IPS-18a (cell line): ENCODE measurements at regions not wholly inside any gene's neighbourhood (a gene's known extent, or its start where the extent isn't known, plus 50 kb on each side); places are given as distances from the start of the nearest gene placed in this dataset.

Source experiments
- H3K27ac ChIP-seq: one replicate; pipeline ENCODE4 v1.5.1; 2013; ENCODE audit warnings: low read length
- H3K27me3 ChIP-seq: one replicate; pipeline ENCODE4 v1.6.1; 2013; ENCODE audit warnings: mild to moderate bottlenecking, low read length; ENCODE audit not compliant: control insufficient read depth, insufficient read depth
- H3K36me3 ChIP-seq: one replicate; pipeline ENCODE4 v1.6.1; 2013; ENCODE audit warnings: low read depth, low read length; ENCODE audit not compliant: control insufficient read depth
- H3K4me1 ChIP-seq: one replicate; pipeline ENCODE4 v1.6.1; 2013; ENCODE audit warnings: low read depth, low read length; ENCODE audit not compliant: control insufficient read depth
- H3K4me3 ChIP-seq: one replicate; pipeline ENCODE4 v1.5.1; 2013; ENCODE audit warnings: low read length
- H3K9ac ChIP-seq: one replicate; pipeline ENCODE4 v1.6.1; 2013; ENCODE audit warnings: mild to moderate bottlenecking, low read length, moderate library complexity
- H3K9me3 ChIP-seq: one replicate; pipeline ENCODE4 v1.6.1; 2013; ENCODE audit warnings: low read depth, low read length; ENCODE audit not compliant: control insufficient read depth

DNA sequence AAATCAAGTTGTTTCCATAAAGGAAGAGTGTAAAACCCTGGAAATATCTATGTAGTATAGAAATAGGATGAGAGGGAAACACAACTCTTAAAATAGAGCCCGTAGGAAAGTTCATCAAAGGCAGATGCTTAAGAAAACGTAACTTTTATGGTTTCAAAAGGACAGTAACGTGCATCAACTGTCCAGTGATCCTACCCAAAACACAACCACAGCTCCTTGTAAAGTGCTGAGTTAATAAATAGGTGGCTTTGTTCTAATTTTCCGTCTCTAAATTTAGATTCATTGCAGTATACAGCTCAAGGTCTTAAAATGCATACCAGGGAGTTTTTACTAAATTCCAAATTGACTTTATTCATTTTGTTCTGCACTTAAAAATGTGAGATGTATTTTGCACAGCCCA is 282.1 kb upstream of the ID2 start:
- H3K27me3 ChIP-seq: no peaks in the 10 kb centered on the region
- no peaks in the 10 kb centered on the region for H3K36me3 ChIP-seq

DNA sequence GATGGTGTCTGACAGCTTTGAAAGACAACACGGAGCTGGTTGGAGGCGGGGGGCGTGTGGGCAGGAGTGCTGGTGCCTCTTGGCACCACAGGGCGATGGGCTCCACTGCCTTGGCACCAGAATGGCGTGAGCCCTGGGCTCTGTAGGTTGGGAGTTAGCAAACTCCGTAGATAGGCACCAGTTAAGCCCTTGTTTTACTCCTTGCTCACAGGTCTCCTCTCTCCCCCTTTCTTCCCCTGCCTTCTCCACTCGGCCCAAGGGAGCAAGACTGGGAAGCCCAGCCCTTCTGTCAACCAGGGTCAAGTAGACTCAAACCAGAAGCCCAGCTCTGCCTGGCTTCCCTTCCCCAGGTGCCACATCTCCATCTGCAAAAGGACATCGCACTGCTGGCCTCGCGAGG is 281.7 kb upstream of the ID2 start:
- H3K36me3 ChIP-seq: no peaks in the 10 kb centered on the region
- no peaks in the 10 kb centered on the region for H3K4me1 ChIP-seq
- H3K9me3 ChIP-seq: no peaks in the 10 kb centered on the region
- H3K27me3 ChIP-seq: no peaks in the 10 kb centered on the region
- no peak overlapping the region for H3K4me3 ChIP-seq
- no peak overlapping the region for H3K9ac ChIP-seq
- no peak overlapping the region for H3K27ac ChIP-seq

More for the DNA sequence above, 282.1 kb upstream of the ID2 start:
- Histone ChIP-seq H3K4me3 (no peak overlapping the region), H3K4me1 (no peaks in the 10 kb centered on the region), H3K9ac (no peak overlapping the region), H3K9me3 (no peaks in the 10 kb centered on the region), H3K27ac (no peak overlapping the region)

DNA sequence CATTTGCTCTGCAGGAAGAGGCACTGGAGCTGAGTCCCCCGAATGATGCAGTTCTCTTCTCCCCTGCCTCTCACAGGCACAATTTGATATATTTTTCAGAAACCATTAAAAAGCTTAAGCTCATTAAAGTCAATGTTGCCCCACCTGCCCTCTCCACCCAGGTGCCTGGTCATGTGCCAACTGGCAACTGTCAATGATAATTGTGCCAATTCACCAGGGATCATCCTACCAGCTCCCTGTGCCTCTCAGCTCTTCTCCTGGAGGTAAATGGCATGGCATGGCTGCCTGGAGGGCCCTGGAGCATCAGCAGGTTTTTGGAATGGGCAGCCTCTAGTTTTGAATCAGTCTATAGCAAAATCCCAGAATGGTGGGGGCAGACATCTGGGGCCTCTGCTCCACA is 279.6 kb upstream of the ID2 start:
- Histone ChIP-seq H3K36me3 (no peaks in the 10 kb centered on the region), H3K4me3 (no peak overlapping the region), H3K27me3 (no peaks in the 10 kb centered on the region), H3K9me3 (no peaks in the 10 kb centered on the region), H3K4me1 (no peaks in the 10 kb centered on the region), H3K27ac (no peak overlapping the region), H3K9ac (no peak overlapping the region)

DNA sequence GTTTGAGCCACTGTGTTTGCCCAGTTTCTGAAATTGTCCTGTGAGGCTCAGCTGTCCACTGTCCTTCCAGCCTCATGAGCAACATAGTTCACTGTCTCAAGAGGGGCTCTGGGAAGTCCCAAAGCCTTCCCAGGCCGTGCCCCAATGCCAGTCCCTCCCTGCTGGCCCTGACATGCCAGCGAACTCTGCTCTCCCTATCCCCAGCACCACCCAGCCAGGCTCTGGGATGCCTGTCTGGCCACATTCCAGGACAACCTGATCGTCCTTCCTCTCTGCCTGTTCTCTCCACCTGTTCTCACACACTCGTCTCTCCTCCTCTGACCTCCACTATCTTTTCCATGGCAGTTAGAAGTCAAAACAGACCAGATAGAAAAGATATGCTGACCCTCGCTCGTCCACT is 278.0 kb upstream of the ID2 start:
- Histone ChIP-seq H3K4me3 (no peak overlapping the region), H3K36me3 (no peaks in the 10 kb centered on the region), H3K27ac (no peak overlapping the region), H3K9me3 (no peaks in the 10 kb centered on the region), H3K9ac (no peak overlapping the region), H3K4me1 (no peaks in the 10 kb centered on the region), H3K27me3 (no peaks in the 10 kb centered on the region)

DNA sequence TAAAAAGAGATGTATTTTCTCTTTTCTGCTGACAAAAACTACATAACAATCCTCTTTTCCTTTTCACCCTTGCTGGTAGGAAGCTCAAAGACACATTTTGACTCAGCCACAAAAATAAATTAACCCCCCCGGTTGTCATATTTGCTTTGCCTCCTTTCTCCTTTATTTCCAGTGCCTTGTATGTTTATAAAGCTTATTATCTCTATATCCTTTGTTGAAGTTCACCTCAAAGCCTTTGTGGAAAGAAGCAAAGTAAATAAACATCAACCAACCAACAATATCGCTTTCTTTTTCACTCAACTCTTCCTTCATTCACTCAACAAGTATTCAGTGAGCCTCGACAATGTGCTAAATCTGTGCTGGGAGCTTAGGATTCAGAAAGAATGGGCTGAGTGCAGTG is 276.5 kb upstream of the ID2 start:
- no peaks in the 10 kb centered on the region for H3K9me3 ChIP-seq
- no peaks in the 10 kb centered on the region for H3K27me3 ChIP-seq
- H3K27ac ChIP-seq: no peak overlapping the region

DNA sequence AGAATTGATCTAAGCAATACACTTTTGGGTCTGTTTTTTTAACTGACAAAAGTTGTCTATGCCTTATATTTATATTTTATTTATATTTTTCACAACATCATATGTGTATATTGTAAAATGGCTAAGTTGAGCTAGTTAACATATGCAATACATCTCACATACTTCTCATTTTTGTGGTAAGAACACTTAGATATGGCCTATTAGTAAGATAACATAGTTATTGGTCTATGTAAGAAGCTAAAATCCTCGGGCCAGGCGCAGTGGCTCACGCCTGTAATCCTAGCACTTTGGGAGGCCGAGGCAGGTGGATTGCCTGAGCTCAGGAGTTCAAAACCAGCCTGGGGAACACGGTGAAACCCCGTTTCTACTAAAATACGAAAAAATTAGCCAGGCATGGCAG is 275.6 kb upstream of the ID2 start:
- no peaks in the 10 kb centered on the region for H3K4me1 ChIP-seq
- no peaks in the 10 kb centered on the region for H3K9me3 ChIP-seq
- no peaks in the 10 kb centered on the region for H3K27me3 ChIP-seq
- H3K9ac ChIP-seq: no peak overlapping the region
- H3K36me3 ChIP-seq: no peaks in the 10 kb centered on the region
- no peak overlapping the region for H3K27ac ChIP-seq
- no peak overlapping the region for H3K4me3 ChIP-seq

More for the DNA sequence above, 276.5 kb upstream of the ID2 start:
- H3K36me3 ChIP-seq: no peaks in the 10 kb centered on the region
- no peaks in the 10 kb centered on the region for H3K4me1 ChIP-seq
- H3K9ac ChIP-seq: no peak overlapping the region
- no peak overlapping the region for H3K4me3 ChIP-seq

DNA sequence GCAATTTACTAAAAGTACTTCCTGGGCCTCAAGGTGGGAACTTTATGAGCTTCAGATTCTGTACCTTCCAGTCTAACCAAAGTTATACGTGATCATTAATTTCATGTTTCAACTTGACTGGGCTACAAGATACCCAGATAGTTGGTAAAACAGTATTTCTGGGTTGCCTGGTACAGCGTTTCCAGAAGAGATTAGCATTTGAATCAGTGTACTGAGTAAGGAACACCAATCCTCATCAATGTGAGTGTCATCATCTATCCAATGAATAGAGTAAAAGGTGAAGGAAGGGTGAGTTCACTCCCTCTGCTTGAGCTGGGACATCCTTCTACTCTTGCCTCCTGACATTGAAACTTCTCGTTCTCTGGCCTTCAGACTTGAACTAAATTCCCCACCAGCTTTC is 274.5 kb upstream of the ID2 start:
- Histone ChIP-seq H3K9ac (no peak overlapping the region), H3K4me1 (no peaks in the 10 kb centered on the region), H3K27me3 (no peaks in the 10 kb centered on the region), H3K36me3 (no peaks in the 10 kb centered on the region), H3K4me3 (no peak overlapping the region), H3K9me3 (no peaks in the 10 kb centered on the region), H3K27ac (no peak overlapping the region)

DNA sequence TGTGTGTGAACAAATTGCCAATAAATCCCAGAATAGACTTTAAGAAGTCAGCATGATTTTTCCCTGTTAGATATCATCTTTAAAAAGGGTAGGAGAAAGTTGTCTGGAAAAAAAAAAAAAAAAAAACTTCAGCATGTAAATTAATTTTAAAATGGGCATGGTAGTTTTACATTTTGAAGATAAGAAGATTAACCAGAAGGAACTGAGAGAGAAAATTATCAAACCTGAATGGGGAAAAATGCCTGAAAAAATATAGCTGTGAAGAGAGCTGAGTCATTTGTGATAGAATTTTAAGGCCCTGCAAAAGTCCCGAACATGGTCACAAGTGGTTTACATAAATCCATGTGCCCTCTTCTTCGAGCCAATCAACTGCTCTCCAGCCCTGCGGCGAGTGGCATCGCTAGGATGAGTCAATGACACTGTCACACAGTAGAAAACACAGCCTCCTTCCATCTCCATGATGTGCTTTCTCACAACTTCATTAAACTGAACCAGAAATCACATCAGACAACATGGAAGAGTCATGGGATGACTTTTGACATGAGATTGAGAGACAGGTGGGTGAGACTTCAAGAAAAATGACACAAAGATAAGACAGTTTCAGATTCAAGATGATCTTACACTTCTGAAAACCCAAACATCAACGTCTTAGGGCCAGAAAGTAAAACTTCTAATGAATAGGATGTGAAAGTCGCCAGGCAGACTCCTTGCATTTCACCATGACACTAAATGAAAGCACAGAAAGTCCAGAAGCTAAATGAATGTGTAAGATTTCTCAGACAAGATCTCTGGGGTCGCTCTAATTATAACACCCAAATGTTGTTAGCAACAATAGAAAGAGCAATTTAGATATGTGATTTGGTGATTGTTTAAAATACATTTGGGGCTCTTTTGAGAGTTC is 273.0 kb upstream of the ID2 start:
- no peak overlapping the region for H3K4me3 ChIP-seq
- H3K27ac ChIP-seq: no peak overlapping the region
- no peaks in the 10 kb centered on the region for H3K36me3 ChIP-seq
- no peak overlapping the region for H3K9ac ChIP-seq
- no peaks in the 10 kb centered on the region for H3K9me3 ChIP-seq
- no peaks in the 10 kb centered on the region for H3K27me3 ChIP-seq
- peaks cover 5% of the 10 kb centered on the region for H3K4me1 ChIP-seq

DNA sequence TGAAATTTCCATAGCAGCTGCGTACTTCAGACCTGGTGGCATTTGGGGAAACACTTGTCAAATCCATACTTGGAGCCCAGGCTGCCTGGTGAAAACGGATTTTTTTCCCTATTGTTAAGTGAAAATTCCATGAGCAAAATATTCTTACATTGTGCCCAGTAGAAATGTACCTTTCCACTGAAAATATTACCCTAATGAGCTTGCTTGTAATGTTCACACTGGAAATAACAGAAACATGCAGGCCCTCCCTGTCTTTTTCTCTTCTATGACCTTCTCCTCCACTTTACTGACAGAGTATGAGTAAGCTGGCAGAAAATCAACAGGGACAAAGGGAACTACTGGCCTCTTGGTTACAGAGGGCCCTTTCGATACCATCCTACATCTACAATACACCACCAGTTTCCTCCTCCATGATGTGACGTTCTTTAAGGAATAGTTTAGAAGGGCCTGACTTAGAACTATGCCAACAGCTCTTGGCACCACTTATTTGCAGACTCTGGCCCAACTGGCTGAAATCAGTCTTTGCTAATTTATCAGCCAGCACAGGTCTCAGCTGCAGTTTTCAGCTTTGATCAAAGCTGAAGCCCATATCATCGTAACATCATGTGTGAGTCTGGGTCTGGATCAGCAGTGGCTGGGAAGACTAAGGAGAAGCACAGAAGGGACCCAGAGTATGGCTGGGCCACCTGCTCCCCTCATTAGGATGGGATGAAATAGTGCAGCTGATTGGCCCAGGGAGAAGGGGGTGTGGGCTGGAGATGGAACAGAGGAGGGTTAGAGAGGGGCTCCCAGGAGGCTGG is 272.2 kb upstream of the ID2 start:
- H3K9ac ChIP-seq: no peak overlapping the region
- no peaks in the 10 kb centered on the region for H3K27me3 ChIP-seq
- peaks cover 5% of the 10 kb centered on the region for H3K4me1 ChIP-seq
- no peak overlapping the region for H3K4me3 ChIP-seq
- H3K9me3 ChIP-seq: no peaks in the 10 kb centered on the region
- no peaks in the 10 kb centered on the region for H3K36me3 ChIP-seq
- H3K27ac ChIP-seq: no peak overlapping the region

DNA sequence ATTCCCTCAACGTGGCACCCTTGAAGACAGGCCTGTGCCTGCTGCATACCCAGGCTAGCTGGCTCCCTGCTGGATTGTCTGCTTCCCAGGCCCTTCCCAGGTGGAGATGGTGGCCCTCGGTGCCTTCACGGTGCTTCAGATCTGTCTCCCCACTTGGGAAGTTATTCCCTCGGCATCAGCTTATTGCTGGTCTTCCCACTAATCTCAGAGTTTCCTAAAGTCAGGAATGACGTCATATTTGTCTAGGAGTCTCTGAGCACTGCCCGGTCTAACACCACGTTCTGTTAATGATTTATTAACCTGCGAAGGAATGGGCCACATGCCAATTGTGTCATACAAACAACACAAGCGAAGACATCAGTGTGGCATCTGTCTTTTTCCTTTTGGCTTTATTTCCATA is 269.8 kb upstream of the ID2 start:
- H3K27ac ChIP-seq: no peak overlapping the region
- H3K4me3 ChIP-seq: no peak overlapping the region
- peaks cover 5% of the 10 kb centered on the region for H3K4me1 ChIP-seq
- H3K9ac ChIP-seq: no peak overlapping the region
- H3K9me3 ChIP-seq: no peaks in the 10 kb centered on the region
- no peaks in the 10 kb centered on the region for H3K27me3 ChIP-seq
- H3K36me3 ChIP-seq: no peaks in the 10 kb centered on the region

DNA sequence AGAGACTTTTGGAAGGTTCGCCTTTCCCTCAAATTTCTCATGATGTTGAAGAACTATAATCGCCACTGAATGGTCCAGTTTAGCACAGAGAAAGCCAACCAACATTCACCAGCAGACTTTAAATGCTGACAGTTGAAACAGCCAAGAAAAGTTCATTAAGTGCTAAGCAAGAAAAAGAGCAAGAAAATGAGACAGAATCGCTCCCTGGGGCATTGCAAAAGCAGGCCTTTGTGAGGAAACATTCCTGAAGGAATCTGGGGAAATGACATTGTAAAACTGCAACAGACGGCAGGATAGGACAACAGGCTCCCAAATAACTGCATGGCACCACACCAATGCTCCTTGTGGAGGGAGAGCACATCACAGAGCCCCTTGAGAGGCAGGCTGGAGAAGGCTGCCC is 269.3 kb upstream of the ID2 start:
- Histone ChIP-seq H3K9me3 (no peaks in the 10 kb centered on the region), H3K9ac (no peak overlapping the region), H3K4me1 (peaks cover 5% of the 10 kb centered on the region), H3K36me3 (no peaks in the 10 kb centered on the region), H3K27me3 (no peaks in the 10 kb centered on the region), H3K27ac (no peak overlapping the region), H3K4me3 (no peak overlapping the region)
